Inferior parietal cortex (tissue), 1 donor: ENCODE measurements at regions not wholly inside any gene's neighbourhood (a gene's known extent, or its start where the extent isn't known, plus 50 kb on each side); places are given as distances from the start of the nearest gene placed in this dataset.

Experiments
- DNase-seq: peaks from one replicate; pipeline ENCODE4 v3.0.0-alpha.2; 2016; ENCODE audit errors: extremely low spot score

- no peak for DNase-seq
These were observed 293.0 kb downstream of the BTG1 start for GRCh38 chr12:91852634-91853033.

GRCh38 chr12:91851741-91852477 is 293.7 kb downstream of the BTG1 start:
- no peak for DNase-seq

- no peak for DNase-seq
These were observed 299.1 kb downstream of the BTG1 start for GRCh38 chr12:91846466-91847055.

- DNase-seq: no peak
These were observed 300.3 kb downstream of the BTG1 start for GRCh38 chr12:91845365-91845764.

- DNase-seq: no peak
These were observed 303.8 kb downstream of the BTG1 start for GRCh38 chr12:91841822-91842221.

- DNase-seq: no peak
These were observed 308.9 kb downstream of the BTG1 start for GRCh38 chr12:91836696-91837095.

- no peak for DNase-seq
These were observed 309.4 kb downstream of the BTG1 start for GRCh38 chr12:91836264-91836663.

GRCh38 chr12:91835693-91836092 is 310.0 kb downstream of the BTG1 start:
- DNase-seq: no peak

GRCh38 chr12:91833780-91834359 is 311.8 kb downstream of the BTG1 start:
- no peak for DNase-seq

GRCh38 chr12:91825999-91826398 is 319.6 kb downstream of the BTG1 start:
- DNase-seq: no peak

- no peak for DNase-seq
These were observed 320.7 kb downstream of the BTG1 start for GRCh38 chr12:91824991-91825390.

- no peak for DNase-seq
These were observed 326.6 kb downstream of the BTG1 start for GRCh38 chr12:91819132-91819447.

- no peak for DNase-seq
These were observed 327.2 kb downstream of the BTG1 start for GRCh38 chr12:91818227-91819131.

- DNase-seq: no peak
These were observed 328.1 kb downstream of the BTG1 start for GRCh38 chr12:91817517-91817916.

- DNase-seq: no peak
These were observed 331.9 kb downstream of the BTG1 start for GRCh38 chr12:91813701-91814100.

- peak; percentile 82 for DNase-seq
These were observed 334.0 kb downstream of the BTG1 start for GRCh38 chr12:91811481-91812287.

- no peak for DNase-seq
These were observed 334.9 kb downstream of the BTG1 start for GRCh38 chr12:91810531-91811451.

- no peak for DNase-seq
These were observed 335.6 kb downstream of the BTG1 start for GRCh38 chr12:91810077-91810476.

- no peak for DNase-seq
These were observed 340.6 kb downstream of the BTG1 start for GRCh38 chr12:91805031-91805430.

- no peak for DNase-seq
These were observed 341.1 kb downstream of the BTG1 start for GRCh38 chr12:91804533-91804932.
